ENCODE measurements at regions not wholly inside any gene's neighbourhood (a gene's known extent, or its start where the extent isn't known, plus 50 kb on each side); places are given as distances from the start of the nearest gene placed in this dataset.
A peak's percentile ranks its signal among the peaks of the same experiment; 100 is the strongest.

GRCh38 chr17:77645072-77646045, 313.1 kb upstream of the TNRC6C start:
- peak; percentile 11 to 65 (median 34) for DNase-seq (ENCODE audit: extremely low read depth in 1 of 11, low read depth in 9 of 11, low spot score in 4 of 11)

GRCh38 chr17:77646046-77646430, 312.5 kb upstream of the TNRC6C start:
- DNase-seq (ENCODE audit: extremely low read depth in 1 of 11, low read depth in 9 of 11, low spot score in 4 of 11) = no peak

GRCh38 chr17:77647531-77647930, 311.0 kb upstream of the TNRC6C start:
- no peak for DNase-seq (ENCODE audit: extremely low read depth in 1 of 11, low read depth in 9 of 11, low spot score in 4 of 11)

GRCh38 chr17:77649717-77650211, 308.7 kb upstream of the TNRC6C start:
- DNase-seq (ENCODE audit: extremely low read depth in 1 of 11, low read depth in 9 of 11, low spot score in 4 of 11) = no peak

GRCh38 chr17:77651988-77652387, 306.5 kb upstream of the TNRC6C start:
- no peak for DNase-seq (ENCODE audit: extremely low read depth in 1 of 11, low read depth in 9 of 11, low spot score in 4 of 11)

GRCh38 chr17:77654296-77654695, 304.2 kb upstream of the TNRC6C start:
- no peak for DNase-seq (ENCODE audit: extremely low read depth in 1 of 11, low read depth in 9 of 11, low spot score in 4 of 11)

- DNase-seq (ENCODE audit: extremely low read depth in 1 of 11, low read depth in 9 of 11, low spot score in 4 of 11) = no peak
These were observed 303.7 kb upstream of the TNRC6C start for GRCh38 chr17:77654850-77655249.

GRCh38 chr17:77656054-77656453, 302.4 kb upstream of the TNRC6C start:
- no peak for DNase-seq (ENCODE audit: extremely low read depth in 1 of 11, low read depth in 9 of 11, low spot score in 4 of 11)

- no peak for DNase-seq (ENCODE audit: extremely low read depth in 1 of 11, low read depth in 9 of 11, low spot score in 4 of 11)
These were observed 300.7 kb upstream of the TNRC6C start for GRCh38 chr17:77657839-77658238.

GRCh38 chr17:77660524-77660923, 298.0 kb upstream of the TNRC6C start:
- no peak for DNase-seq (ENCODE audit: extremely low read depth in 1 of 11, low read depth in 9 of 11, low spot score in 4 of 11)

GRCh38 chr17:77662833-77663232, 295.7 kb upstream of the TNRC6C start:
- DNase-seq (ENCODE audit: extremely low read depth in 1 of 11, low read depth in 9 of 11, low spot score in 4 of 11) = no peak

- no peak for DNase-seq (ENCODE audit: extremely low read depth in 1 of 11, low read depth in 9 of 11, low spot score in 4 of 11)
These were observed 294.3 kb upstream of the TNRC6C start for GRCh38 chr17:77664097-77664729.

- DNase-seq (ENCODE audit: extremely low read depth in 1 of 11, low read depth in 9 of 11, low spot score in 4 of 11) = no peak
These were observed 292.7 kb upstream of the TNRC6C start for GRCh38 chr17:77665833-77666232.

GRCh38 chr17:77666462-77666861, 292.0 kb upstream of the TNRC6C start:
- DNase-seq (ENCODE audit: extremely low read depth in 1 of 11, low read depth in 9 of 11, low spot score in 4 of 11) = no peak

- no peak for DNase-seq (ENCODE audit: extremely low read depth in 1 of 11, low read depth in 9 of 11, low spot score in 4 of 11)
These were observed 291.6 kb upstream of the TNRC6C start for GRCh38 chr17:77666881-77667395.

GRCh38 chr17:77667478-77667877, 291.0 kb upstream of the TNRC6C start:
- no peak for DNase-seq (ENCODE audit: extremely low read depth in 1 of 11, low read depth in 9 of 11, low spot score in 4 of 11)

- DNase-seq (ENCODE audit: extremely low read depth in 1 of 11, low read depth in 9 of 11, low spot score in 4 of 11) = no peak
These were observed 290.0 kb upstream of the TNRC6C start for GRCh38 chr17:77668518-77668917.

GRCh38 chr17:77670173-77670572, 288.3 kb upstream of the TNRC6C start:
- DNase-seq (ENCODE audit: extremely low read depth in 1 of 11, low read depth in 9 of 11, low spot score in 4 of 11) = no peak

GRCh38 chr17:77674358-77674757, 284.1 kb upstream of the TNRC6C start:
- no peak for DNase-seq (ENCODE audit: extremely low read depth in 1 of 11, low read depth in 9 of 11, low spot score in 4 of 11)

GRCh38 chr17:77675411-77675810, 283.1 kb upstream of the TNRC6C start:
- DNase-seq (ENCODE audit: extremely low read depth in 1 of 11, low read depth in 9 of 11, low spot score in 4 of 11) = no peak

Measured in renal cortex interstitium (tissue), 11 donors.